Prostate gland (tissue), 2 donors: ENCODE measurements at regions not wholly inside any gene's neighbourhood (a gene's known extent, or its start where the extent isn't known, plus 50 kb on each side); places are given as distances from the start of the nearest gene placed in this dataset.
"Not testable (repeated sequence)": the region's sequence is repeated elsewhere in the genome, so short reads cannot be mapped to it uniquely, and the experiment has no call there.

Experiments used
- CTCF ChIP-seq, 4 experiments: fragments of 200-600 bp in 2 of 4; fragments of 450-650 bp in 2 of 4; sonication (generic) in 2 of 4; IDR thresholded peaks; 1 replicate in 3 of 4; 2 replicates in 1 of 4; pipeline ENCODE4 v1.5.1; 2016 to 2019; ENCODE audit warnings: antibody characterized with exemption in 4 of 4, mild to moderate bottlenecking in 2 of 4, moderate library complexity in 2 of 4
- POLR2A ChIP-seq: fragments of 450-650 bp; IDR thresholded peaks from one replicate; pipeline ENCODE4 v1.6.1; 2016; ENCODE audit warnings: antibody characterized with exemption, mild to moderate bottlenecking

- TF ChIP-seq CTCF (IDR thresholded peaks at IDR 0.05); POLR2A: not testable (repeated sequence)
These were observed 120.4 kb upstream of the ZNF658 start for GRCh38 chr9:66779944-66780661.
